Superior temporal gyrus (tissue), 1 donor: ENCODE measurements at regions not wholly inside any gene's neighbourhood (a gene's known extent, or its start where the extent isn't known, plus 50 kb on each side); places are given as distances from the start of the nearest gene placed in this dataset.
"Not testable (repeated sequence)": the region's sequence is repeated elsewhere in the genome, so short reads cannot be mapped to it uniquely, and the experiment has no call there.

Experiments used
- DNase-seq: peaks from one replicate; pipeline ENCODE4 v3.0.0-alpha.2; 2016; ENCODE audit errors: extremely low spot score

GRCh38 chr1:106249810-106250209, 806.7 kb upstream of the PRMT6 start:
- no peak for DNase-seq

- no peak for DNase-seq
Observed at GRCh38 chr1:106254748-106255147, 801.7 kb upstream of the PRMT6 start.

- no peak for DNase-seq
Observed at GRCh38 chr1:106266786-106267185, 789.7 kb upstream of the PRMT6 start.

- peak; percentile 71 for DNase-seq
Observed at GRCh38 chr1:106268070-106268469, 788.4 kb upstream of the PRMT6 start.

GRCh38 chr1:106276871-106277270, 779.6 kb upstream of the PRMT6 start:
- peak; percentile 59 for DNase-seq

- no peak for DNase-seq
Observed at GRCh38 chr1:106277786-106278185, 778.7 kb upstream of the PRMT6 start.

- DNase-seq: no peak
Observed at GRCh38 chr1:106278716-106279115, 777.8 kb upstream of the PRMT6 start.

GRCh38 chr1:106289265-106289928, 767.1 kb upstream of the PRMT6 start:
- no peak for DNase-seq

- DNase-seq: no peak
Observed at GRCh38 chr1:106290805-106291501, 765.5 kb upstream of the PRMT6 start.

GRCh38 chr1:106292130-106292529, 764.3 kb upstream of the PRMT6 start:
- DNase-seq: no peak

- DNase-seq: no peak
Observed at GRCh38 chr1:106296431-106296830, 760.0 kb upstream of the PRMT6 start.

- DNase-seq: no peak
Observed at GRCh38 chr1:106304106-106304505, 752.4 kb upstream of the PRMT6 start.

GRCh38 chr1:106319612-106320011, 736.9 kb upstream of the PRMT6 start:
- no peak for DNase-seq

GRCh38 chr1:106325600-106325999, 730.9 kb upstream of the PRMT6 start:
- DNase-seq: no peak

GRCh38 chr1:106344494-106344893, 712.0 kb upstream of the PRMT6 start:
- DNase-seq: no peak

- no peak for DNase-seq
Observed at GRCh38 chr1:106360252-106360651, 696.2 kb upstream of the PRMT6 start.

GRCh38 chr1:106366627-106367319, 689.7 kb upstream of the PRMT6 start:
- no peak for DNase-seq

- no peak for DNase-seq
Observed at GRCh38 chr1:106378261-106378660, 678.2 kb upstream of the PRMT6 start.

- no peak for DNase-seq
Observed at GRCh38 chr1:106380772-106381171, 675.7 kb upstream of the PRMT6 start.

- DNase-seq: not testable (repeated sequence)
Observed at GRCh38 chr1:106389160-106389559, 667.3 kb upstream of the PRMT6 start.

GRCh38 chr1:106393046-106393445, 663.4 kb upstream of the PRMT6 start:
- no peak for DNase-seq

GRCh38 chr1:106396020-106396419, 660.5 kb upstream of the PRMT6 start:
- DNase-seq: no peak

- no peak for DNase-seq
Observed at GRCh38 chr1:106398391-106398790, 658.1 kb upstream of the PRMT6 start.
